ENCODE measurements at regions not wholly inside any gene's neighbourhood (a gene's known extent, or its start where the extent isn't known, plus 50 kb on each side); places are given as distances from the start of the nearest gene placed in this dataset.
"Not testable (repeated sequence)": the region's sequence is repeated elsewhere in the genome, so short reads cannot be mapped to it uniquely, and the experiment has no call there.

DNA sequence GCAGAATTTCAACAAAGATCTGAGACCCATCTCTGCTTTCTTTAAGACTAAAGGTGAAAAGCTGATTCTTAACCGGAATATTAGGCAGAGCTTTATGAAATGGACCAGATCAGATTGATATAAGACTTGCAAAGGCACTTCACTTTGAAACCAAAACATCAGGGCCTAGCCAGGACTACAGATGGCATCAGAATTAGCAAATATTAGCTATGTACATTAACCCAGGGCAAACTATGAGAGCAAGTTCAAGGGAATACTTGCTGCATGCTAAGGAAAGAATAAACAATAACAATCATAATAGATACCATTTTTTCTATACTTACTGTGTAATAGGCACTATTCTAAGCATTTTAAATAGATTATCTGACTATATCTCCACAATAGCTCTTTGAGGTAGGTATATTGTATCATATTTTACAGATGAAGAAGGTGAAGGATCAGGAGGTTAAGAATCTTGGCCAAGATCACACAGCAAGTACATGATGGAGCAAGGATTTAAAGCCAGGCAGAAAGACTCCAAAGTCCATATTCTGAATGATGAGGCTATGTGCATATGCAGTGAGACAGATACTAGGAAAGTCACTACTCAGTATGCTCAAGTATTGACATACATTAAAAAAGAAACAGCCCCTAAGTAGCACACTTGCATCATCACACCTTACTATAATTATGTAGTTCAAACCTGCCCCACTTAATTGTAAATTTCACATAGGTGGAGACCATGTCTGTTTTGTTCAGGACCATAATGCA is 209.3 kb upstream of the PKN2 start:
- Mint-ChIP-seq H3K4me3 (no peak overlapping the region), H3K27me3 (peaks cover 3% of the 10 kb centered on the region), H3K27ac (no peak overlapping the region), H3K4me1 (no peaks in the 10 kb centered on the region), H3K9me3 (ENCODE audit: low read depth) (no peaks in the 10 kb centered on the region), H3K36me3 (no peaks in the 10 kb centered on the region)
- DNase-seq (no peak), ATAC-seq (no peak)
- CTCF ChIA-PET = no interaction called here

DNA sequence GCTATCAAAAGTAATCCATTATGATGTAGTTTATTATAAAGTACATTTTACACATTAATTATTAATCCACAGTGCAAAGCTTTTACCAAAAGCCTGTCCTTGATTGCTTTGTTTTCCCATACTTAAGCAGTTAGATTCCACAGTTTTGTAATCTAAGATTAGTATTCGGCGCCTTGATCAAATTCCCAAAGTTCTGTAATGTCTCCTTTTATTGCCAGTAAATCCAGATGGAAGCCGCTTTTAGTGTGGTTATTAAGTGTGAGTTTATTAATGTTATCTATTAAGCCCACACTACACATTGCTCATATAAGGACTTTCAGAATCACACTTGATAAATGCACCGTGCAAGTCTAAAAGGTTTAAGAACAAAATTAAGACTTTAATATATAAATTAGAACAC is 199.2 kb upstream of the PKN2 start:
- H3K9me3 Mint-ChIP-seq (ENCODE audit: low read depth) = no peaks in the 10 kb centered on the region
- CTCF ChIA-PET = no interaction called here
- H3K4me3 Mint-ChIP-seq = no peak overlapping the region
- H3K27me3 Mint-ChIP-seq = peaks cover 3% of the 10 kb centered on the region
- H3K36me3 Mint-ChIP-seq = no peaks in the 10 kb centered on the region
- DNase-seq (no peak), ATAC-seq (no peak)
- no peak overlapping the region for H3K27ac Mint-ChIP-seq
- H3K4me1 Mint-ChIP-seq = no peaks in the 10 kb centered on the region

DNA sequence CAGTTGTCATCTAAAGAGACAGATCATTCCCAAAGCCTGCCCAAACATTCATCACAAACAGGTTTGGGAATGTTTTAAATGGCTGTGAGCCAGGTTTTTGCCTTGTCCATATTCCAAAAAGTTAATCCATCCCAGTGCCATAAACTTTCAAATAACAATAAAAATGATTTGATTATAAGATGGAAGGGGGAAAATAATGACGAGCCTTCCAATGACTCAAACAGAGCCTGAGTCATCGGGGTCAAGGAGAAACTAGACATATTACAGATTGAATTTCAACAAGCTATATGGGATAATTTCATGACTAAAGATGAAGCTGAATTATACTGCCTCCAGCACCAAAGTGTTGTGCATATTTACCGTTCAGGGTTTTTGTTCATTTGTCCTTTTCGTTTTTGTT is 195.8 kb upstream of the PKN2 start:
- CTCF ChIA-PET = no interaction called here
- DNase-seq = no peak
- Mint-ChIP-seq H3K4me3 (no peak overlapping the region), H3K4me1 (no peaks in the 10 kb centered on the region), H3K27me3 (peaks cover under 1% of the 10 kb centered on the region), H3K36me3 (no peaks in the 10 kb centered on the region), H3K27ac (no peak overlapping the region), H3K9me3 (ENCODE audit: low read depth) (no peaks in the 10 kb centered on the region)
- ATAC-seq = no peak

DNA sequence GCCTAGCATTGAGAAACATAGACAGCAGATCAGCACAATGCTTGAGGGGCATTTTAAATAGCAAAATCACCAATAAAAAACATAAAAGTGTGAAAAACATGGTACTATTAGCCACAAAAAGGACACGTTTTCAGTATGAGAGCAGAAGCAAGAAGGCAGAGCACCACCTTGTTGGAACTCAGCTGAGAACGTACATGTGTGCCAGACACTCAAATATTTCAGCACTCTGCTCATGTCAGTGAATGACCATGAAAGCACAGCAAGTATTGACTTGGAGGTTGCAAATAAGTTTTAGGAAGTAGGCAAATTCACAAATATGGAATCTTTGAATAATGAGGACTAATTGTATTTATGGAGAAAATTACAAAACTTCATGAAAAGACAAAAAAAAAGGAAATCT is 193.4 kb upstream of the PKN2 start:
- Mint-ChIP-seq H3K36me3 (no peaks in the 10 kb centered on the region), H3K4me3 (no peak overlapping the region), H3K9me3 (ENCODE audit: low read depth) (no peaks in the 10 kb centered on the region), H3K4me1 (no peaks in the 10 kb centered on the region), H3K27ac (no peak overlapping the region), H3K27me3 (no peaks in the 10 kb centered on the region)
- CTCF ChIA-PET = no interaction called here
- DNase-seq = no peak
- ATAC-seq = no peak

DNA sequence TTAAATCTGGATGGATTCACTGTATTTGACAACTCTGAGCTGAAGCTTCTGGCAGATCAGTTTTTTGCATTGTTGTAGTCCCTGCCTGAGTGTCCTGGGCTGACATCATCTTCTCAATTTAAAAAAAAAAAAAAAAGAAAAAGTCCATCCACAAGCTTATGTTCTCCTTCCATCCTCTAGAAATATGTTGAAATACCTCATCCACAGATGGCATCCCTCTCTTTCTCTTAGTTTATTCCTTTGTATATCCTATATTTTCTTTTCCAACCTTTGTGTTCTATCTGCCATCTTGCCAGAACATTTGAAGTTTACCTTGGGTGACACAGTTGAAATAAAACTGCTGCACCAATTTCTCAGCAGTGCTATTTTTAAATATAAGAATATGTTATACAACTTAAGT is 184.4 kb upstream of the PKN2 start:
- H3K4me3 Mint-ChIP-seq = no peak overlapping the region
- no peaks in the 10 kb centered on the region for H3K27me3 Mint-ChIP-seq
- DNase-seq = no peak
- H3K36me3 Mint-ChIP-seq = no peaks in the 10 kb centered on the region
- no peak overlapping the region for H3K27ac Mint-ChIP-seq
- H3K9me3 Mint-ChIP-seq (ENCODE audit: low read depth) = no peaks in the 10 kb centered on the region
- no peak for ATAC-seq
- CTCF ChIA-PET = no interaction called here
- H3K4me1 Mint-ChIP-seq = no peaks in the 10 kb centered on the region

DNA sequence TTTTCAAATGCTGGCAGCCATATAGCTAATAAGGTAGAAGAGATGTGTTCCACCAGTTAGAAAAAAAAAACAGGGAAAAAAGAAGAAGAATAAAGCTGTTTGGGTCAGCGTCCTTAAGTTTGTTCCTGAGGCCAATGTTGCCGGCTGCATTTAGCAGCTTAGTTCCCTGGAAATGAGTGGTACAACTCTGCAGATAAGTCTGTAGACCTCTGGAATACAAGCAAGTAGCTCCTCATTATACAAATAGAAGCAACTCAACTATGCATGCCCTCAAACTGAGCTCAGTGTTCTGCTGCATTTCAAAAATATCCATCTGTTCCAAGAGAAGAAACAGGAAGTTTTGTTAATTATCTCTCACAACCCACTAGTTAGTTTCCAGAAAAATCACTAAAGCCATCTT is 181.2 kb upstream of the PKN2 start:
- no peaks in the 10 kb centered on the region for H3K4me1 Mint-ChIP-seq
- no peaks in the 10 kb centered on the region for H3K36me3 Mint-ChIP-seq
- CTCF ChIA-PET = no interaction called here
- no peak for ATAC-seq
- H3K4me3 Mint-ChIP-seq = no peak overlapping the region
- no peak overlapping the region for H3K27ac Mint-ChIP-seq
- no peaks in the 10 kb centered on the region for H3K9me3 Mint-ChIP-seq (ENCODE audit: low read depth)
- no peaks in the 10 kb centered on the region for H3K27me3 Mint-ChIP-seq
- DNase-seq = no peak

DNA sequence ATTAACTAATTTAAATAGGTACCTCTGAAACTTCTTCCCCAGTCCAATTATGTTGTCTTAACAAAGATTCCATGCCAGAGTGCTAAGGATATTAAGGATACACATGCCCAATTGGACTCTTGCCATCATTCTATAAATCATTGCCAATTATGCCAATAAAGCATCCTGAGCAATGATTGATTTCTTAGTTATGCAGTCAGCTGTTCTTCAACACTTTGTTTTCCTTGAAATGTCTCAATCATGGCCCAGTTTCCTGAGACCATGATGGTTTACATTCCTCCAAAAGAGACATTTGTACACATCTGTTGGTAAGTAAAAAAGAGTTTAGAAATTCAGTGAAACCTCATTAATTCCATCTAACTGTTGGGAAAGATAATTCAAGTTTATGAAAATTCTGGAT is 180.4 kb upstream of the PKN2 start:
- CTCF ChIA-PET = interaction anchor here (0.8 kb wide), 1 partner anchor 113 kb away, joined by 3 read pairs; no protein-coding TSS in a partner anchor
- Mint-ChIP-seq H3K9me3 (ENCODE audit: low read depth) (no peaks in the 10 kb centered on the region), H3K27me3 (no peaks in the 10 kb centered on the region), H3K4me3 (no peak overlapping the region), H3K27ac (no peak overlapping the region), H3K4me1 (no peaks in the 10 kb centered on the region), H3K36me3 (no peaks in the 10 kb centered on the region)
- ATAC-seq = no peak
- no peak for DNase-seq

DNA sequence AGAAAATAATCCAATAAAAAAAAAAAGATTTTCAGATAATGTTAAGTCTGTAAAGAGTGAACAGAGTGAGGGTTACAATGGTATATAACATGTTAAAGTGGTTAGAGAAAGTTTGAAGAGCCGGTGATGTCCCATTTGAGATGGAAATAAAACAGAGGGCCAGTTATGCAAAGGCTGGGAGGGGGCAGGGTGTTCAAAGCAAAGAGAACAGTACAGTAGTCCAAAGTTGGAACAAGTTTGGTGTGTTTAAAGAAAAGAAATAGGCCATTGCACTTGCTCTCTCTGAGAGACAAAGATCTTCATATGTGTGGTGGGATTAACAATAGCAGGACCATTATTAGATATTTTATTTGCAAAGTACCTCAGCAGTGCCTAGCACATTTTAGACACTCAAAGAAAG is 179.5 kb upstream of the PKN2 start:
- H3K9me3 Mint-ChIP-seq (ENCODE audit: low read depth) = no peaks in the 10 kb centered on the region
- H3K27ac Mint-ChIP-seq = no peak overlapping the region
- CTCF ChIA-PET = interaction anchor here (0.8 kb wide), 1 partner anchor 112 kb away, joined by 3 read pairs; no protein-coding TSS in a partner anchor
- DNase-seq = no peak
- H3K4me1 Mint-ChIP-seq = no peaks in the 10 kb centered on the region
- H3K36me3 Mint-ChIP-seq = no peaks in the 10 kb centered on the region
- H3K4me3 Mint-ChIP-seq = no peak overlapping the region
- no peak for ATAC-seq
- H3K27me3 Mint-ChIP-seq = no peaks in the 10 kb centered on the region

DNA sequence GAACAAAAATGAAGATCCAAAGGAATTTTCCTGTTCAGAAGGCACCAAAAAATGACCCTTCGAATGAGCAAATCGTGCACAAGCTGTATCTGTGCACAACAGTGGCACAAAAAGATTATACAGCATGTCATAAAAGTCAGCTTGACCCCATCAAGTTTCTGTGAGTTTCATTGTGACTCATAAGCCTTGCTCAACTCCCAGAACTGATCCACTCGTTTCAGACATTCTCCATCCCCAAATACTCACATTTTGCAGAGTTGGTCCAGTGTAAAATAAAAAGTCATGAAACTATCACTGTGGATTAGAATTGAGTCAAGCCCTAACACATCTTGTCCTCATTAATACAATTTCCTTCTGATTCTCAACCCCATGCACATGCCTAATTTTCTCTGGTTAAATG is 174.7 kb upstream of the PKN2 start:
- Mint-ChIP-seq H3K4me3 (no peak overlapping the region), H3K36me3 (no peaks in the 10 kb centered on the region), H3K27ac (no peak overlapping the region), H3K4me1 (no peaks in the 10 kb centered on the region), H3K27me3 (peaks cover 7% of the 10 kb centered on the region), H3K9me3 (ENCODE audit: low read depth) (no peaks in the 10 kb centered on the region)
- DNase-seq (no peak), ATAC-seq (no peak)
- CTCF ChIA-PET = no interaction called here

DNA sequence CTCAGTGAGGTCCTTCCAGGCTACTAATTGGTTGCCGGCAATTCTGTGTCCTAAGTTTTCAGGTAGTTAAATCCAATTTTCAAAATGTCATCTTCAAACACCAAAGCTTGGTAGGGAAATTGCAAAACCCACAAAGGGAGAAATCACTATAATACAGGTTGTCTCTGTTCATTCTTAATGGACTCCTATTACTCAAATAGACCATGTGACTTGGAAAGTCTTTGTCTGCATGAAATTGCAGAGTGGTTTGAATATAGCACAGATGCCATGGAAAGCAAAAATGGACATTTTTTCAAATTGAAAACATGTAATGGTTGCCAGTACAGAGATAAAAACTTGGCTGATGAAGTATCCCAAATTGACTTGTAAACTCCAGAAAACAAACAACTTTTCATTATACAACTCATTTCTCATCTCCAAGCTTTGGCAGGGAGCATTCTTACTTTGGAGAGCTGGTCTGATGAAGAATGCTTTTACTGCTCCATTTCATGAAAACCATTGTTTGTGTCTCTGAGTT is 169.5 kb upstream of the PKN2 start:
- no peaks in the 10 kb centered on the region for H3K9me3 Mint-ChIP-seq (ENCODE audit: low read depth)
- peaks cover 7% of the 10 kb centered on the region for H3K27me3 Mint-ChIP-seq
- H3K36me3 Mint-ChIP-seq = no peaks in the 10 kb centered on the region
- DNase-seq (no peak), ATAC-seq (no peak)
- no peak overlapping the region for H3K4me3 Mint-ChIP-seq
- no peaks in the 10 kb centered on the region for H3K4me1 Mint-ChIP-seq
- CTCF ChIA-PET = no interaction called here
- H3K27ac Mint-ChIP-seq = no peak overlapping the region

DNA sequence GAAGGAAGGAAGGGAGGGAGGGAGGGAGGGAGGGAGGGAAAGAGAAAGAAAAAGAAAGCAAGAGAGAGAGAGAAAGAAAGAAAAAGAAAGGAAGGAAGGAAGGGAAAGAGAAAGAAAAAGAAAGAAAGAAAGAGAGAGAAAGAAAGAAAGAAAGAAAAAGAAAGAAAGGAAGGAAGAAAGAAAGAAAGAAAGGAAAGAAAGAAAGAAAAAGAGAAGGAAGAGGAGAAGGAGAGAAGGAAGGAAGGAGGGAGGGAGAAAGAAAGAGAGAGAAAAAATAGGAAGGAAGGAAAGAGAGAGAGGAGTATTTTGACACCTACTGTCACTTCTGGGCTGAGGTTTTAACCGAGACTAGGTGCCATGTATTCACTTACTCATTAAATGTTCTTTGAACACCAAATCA is 166.6 kb upstream of the PKN2 start:
- not testable (repeated sequence) for H3K4me3 Mint-ChIP-seq, H3K36me3 Mint-ChIP-seq, ATAC-seq

DNA sequence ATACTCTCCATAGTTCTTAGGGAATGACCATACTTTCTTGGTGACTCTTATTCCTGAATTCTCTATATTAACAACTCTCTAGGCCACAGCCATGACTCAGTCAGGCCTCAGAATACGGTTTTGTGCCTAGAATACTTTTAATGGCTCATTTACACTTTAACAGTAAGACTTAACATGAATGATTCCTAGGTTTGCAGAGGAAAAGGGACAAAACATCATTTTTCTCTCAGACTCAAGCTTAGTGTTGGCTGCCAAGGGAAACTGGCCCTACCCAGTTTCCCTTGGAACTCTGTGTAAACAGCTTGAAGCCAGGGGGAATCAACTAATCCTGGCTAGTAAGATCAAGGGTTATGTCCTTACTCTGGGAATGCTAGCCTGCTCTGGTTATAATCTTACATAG is 164.9 kb upstream of the PKN2 start:
- no peak for DNase-seq
- no peak overlapping the region for H3K27ac Mint-ChIP-seq
- H3K4me1 Mint-ChIP-seq = no peaks in the 10 kb centered on the region
- H3K4me3 Mint-ChIP-seq = no peak overlapping the region
- no peak for ATAC-seq
- CTCF ChIA-PET = no interaction called here
- H3K36me3 Mint-ChIP-seq = no peaks in the 10 kb centered on the region
- no peaks in the 10 kb centered on the region for H3K9me3 Mint-ChIP-seq (ENCODE audit: low read depth)
- peaks cover 8% of the 10 kb centered on the region for H3K27me3 Mint-ChIP-seq

More for the DNA sequence above, 166.6 kb upstream of the PKN2 start:
- H3K27ac Mint-ChIP-seq; DNase-seq; H3K4me1 Mint-ChIP-seq; CTCF ChIA-PET; H3K9me3 Mint-ChIP-seq (ENCODE audit: low read depth): not testable (repeated sequence)
- H3K27me3 Mint-ChIP-seq = peaks cover 12% of the 10 kb centered on the region

DNA sequence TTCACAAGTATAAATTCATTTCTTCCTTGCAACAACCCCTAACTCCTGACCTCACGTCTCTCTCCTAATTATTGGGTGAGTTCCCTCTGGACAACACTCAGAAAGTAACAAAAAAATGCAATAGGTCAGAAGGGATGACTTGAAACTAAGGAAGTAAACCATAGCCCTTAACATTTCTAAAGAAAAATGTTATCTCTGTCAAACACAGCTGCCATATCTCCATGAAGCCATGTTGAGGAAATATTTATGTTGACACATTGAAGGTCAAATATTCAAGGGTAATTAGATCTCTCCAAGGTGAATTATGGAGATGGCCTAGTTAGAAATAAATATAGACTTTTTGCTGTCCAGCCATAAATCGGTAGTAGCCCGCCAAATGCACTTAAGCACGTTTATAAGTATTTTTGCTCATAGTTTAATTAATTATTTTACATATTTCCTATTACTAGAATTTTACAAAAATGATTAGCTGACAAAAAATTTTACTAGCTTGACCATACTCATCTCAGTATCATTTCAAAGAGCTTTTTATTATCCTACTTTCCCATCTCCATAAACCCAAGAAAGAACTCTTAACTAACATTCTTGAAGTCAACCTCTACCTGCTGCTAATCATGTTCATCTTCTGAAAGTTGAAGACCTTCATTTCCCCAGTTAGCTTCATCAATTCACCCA is 160.1 kb upstream of the PKN2 start:
- Mint-ChIP-seq H3K9me3 (ENCODE audit: low read depth) (no peaks in the 10 kb centered on the region), H3K4me3 (no peak overlapping the region), H3K4me1 (no peaks in the 10 kb centered on the region), H3K36me3 (no peaks in the 10 kb centered on the region), H3K27ac (no peak overlapping the region), H3K27me3 (peaks cover 8% of the 10 kb centered on the region)
- CTCF ChIA-PET = no interaction called here
- ATAC-seq (no peak), DNase-seq (no peak)

DNA sequence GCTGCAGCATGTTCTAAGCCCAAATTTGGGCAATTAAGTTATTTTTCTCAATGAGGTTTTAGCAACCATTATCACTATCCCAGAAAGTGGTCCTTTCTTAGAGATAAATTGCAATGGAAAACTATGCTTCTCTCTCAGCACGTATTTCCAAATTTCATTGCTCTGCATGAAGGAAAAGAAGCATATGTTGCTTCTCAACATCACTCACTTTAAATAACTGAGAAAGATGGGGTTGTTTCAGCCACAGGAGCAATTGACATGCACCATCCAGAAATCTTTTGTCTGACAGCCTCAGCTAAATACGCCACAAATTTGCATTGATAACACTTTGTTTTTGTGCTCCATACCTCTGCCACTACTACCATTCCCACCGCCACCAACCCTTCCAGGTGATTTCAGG is 157.6 kb upstream of the PKN2 start:
- H3K9me3 Mint-ChIP-seq (ENCODE audit: low read depth) = no peaks in the 10 kb centered on the region
- H3K27ac Mint-ChIP-seq = no peak overlapping the region
- CTCF ChIA-PET = no interaction called here
- H3K36me3 Mint-ChIP-seq = no peaks in the 10 kb centered on the region
- ATAC-seq (no peak), DNase-seq (no peak)
- peaks cover 4% of the 10 kb centered on the region for H3K27me3 Mint-ChIP-seq
- H3K4me3 Mint-ChIP-seq = no peak overlapping the region
- no peaks in the 10 kb centered on the region for H3K4me1 Mint-ChIP-seq
